HepG2 (cell line): ENCODE measurements at regions not wholly inside any gene's neighbourhood (a gene's known extent, or its start where the extent isn't known, plus 50 kb on each side); places are given as distances from the start of the nearest gene placed in this dataset.

Source experiments
- ETV6 ChIP-seq: sonication (generic); formaldehyde crosslinking; conservative IDR thresholded peaks from 2 replicates; pipeline ENCODE4 v1.4.0; 2020; ENCODE audit warnings: missing genetic modification reagents
- FOXA3 ChIP-seq: IDR thresholded peaks from 2 replicates; pipeline ENCODE4 v1.6.1; 2016; ENCODE audit warnings: missing genetic modification reagents, missing compliant biosample characterization
- ISL2 ChIP-seq: sonication (generic); formaldehyde crosslinking; IDR thresholded peaks from 2 replicates; pipeline ENCODE4 v1.5.0; 2020; ENCODE audit warnings: missing genetic modification reagents
- KLF16 ChIP-seq, 2 experiments: sonication (generic) in 1 of 2; formaldehyde crosslinking in 1 of 2; IDR thresholded peaks; 2 replicates each; pipeline versions ENCODE4 v1.6.1 to v1.8.0; 2016 to 2023; ENCODE audit warnings: missing genetic modification reagents in 2 of 2, missing compliant biosample characterization in 1 of 2
- NR2C2 ChIP-seq: sonication (generic); formaldehyde crosslinking; IDR thresholded peaks from 2 replicates; pipeline ENCODE4 v1.4.0; 2020; ENCODE audit warnings: missing genetic modification reagents, mild to moderate bottlenecking, moderate library complexity, borderline replicate concordance
- PCBP1 ChIP-seq: fragments of 200-400 bp; formaldehyde crosslinking; IDR thresholded peaks from 2 replicates; pipeline ENCODE4 v1.6.1; 2017; ENCODE audit warnings: mild to moderate bottlenecking, low read depth, low read length, borderline replicate concordance
- TARDBP ChIP-seq: sonication (generic); formaldehyde crosslinking; IDR thresholded peaks from 2 replicates; pipeline ENCODE4 v1.8.0; 2022; ENCODE audit warnings: mild to moderate bottlenecking, missing genetic modification reagents
- ZBTB3 ChIP-seq: sonication (generic); formaldehyde crosslinking; IDR thresholded peaks from 2 replicates; pipeline ENCODE4 v1.4.0; 2020; ENCODE audit warnings: low read depth, mild to moderate bottlenecking, moderate library complexity, missing genetic modification reagents, borderline replicate concordance
- ZNF207 ChIP-seq: fragments of 450-650 bp; IDR thresholded peaks from 2 replicates; pipeline ENCODE4 v1.6.1; 2016; ENCODE audit warnings: antibody characterized with exemption, borderline replicate concordance
- ZNF552 ChIP-seq: sonication (generic); formaldehyde crosslinking; IDR thresholded peaks from 2 replicates; pipeline ENCODE4 v1.9.0; 2022; ENCODE audit warnings: missing genetic modification reagents, mild to moderate bottlenecking, borderline replicate concordance
- ZNF737 ChIP-seq: sonication (generic); formaldehyde crosslinking; IDR thresholded peaks from 2 replicates; pipeline ENCODE4 v1.5.0; 2020; ENCODE audit warnings: missing genetic modification reagents, mild to moderate bottlenecking, borderline replicate concordance
- ZNF879 ChIP-seq: sonication (generic); formaldehyde crosslinking; IDR thresholded peaks from 2 replicates; pipeline ENCODE4 v1.8.1; 2023; ENCODE audit warnings: missing genetic modification reagents
- TF ChIP-seq, protein P1 (sequence below): sonication (generic); formaldehyde crosslinking; conservative IDR thresholded peaks from 2 replicates; pipeline ENCODE4 v1.8.0; 2022; ENCODE audit warnings: mild to moderate bottlenecking, moderate library complexity, missing genetic modification reagents
- TF ChIP-seq, protein P2 (sequence below): sonication (generic); formaldehyde crosslinking; IDR thresholded peaks from 2 replicates; pipeline ENCODE4 v1.4.0; 2020; ENCODE audit warnings: missing genetic modification reagents, low read depth, mild to moderate bottlenecking, borderline replicate concordance
- TF ChIP-seq, protein P3 (sequence below): IDR thresholded peaks from 2 replicates; pipeline ENCODE4 v1.6.1; 2016; ENCODE audit warnings: low read depth, control low read depth
- TF ChIP-seq, protein P4 (sequence below): sonication (generic); formaldehyde crosslinking; IDR thresholded peaks from 2 replicates; pipeline ENCODE4 v1.8.1; 2023; ENCODE audit warnings: mild to moderate bottlenecking, missing genetic modification reagents, borderline replicate concordance
- TF ChIP-seq, protein P5 (sequence below): sonication (generic); formaldehyde crosslinking; IDR thresholded peaks from 2 replicates; pipeline ENCODE4 v1.4.0; 2020; ENCODE audit warnings: mild to moderate bottlenecking, missing genetic modification reagents
- TF ChIP-seq, protein P6 (sequence below): sonication (generic); formaldehyde crosslinking; conservative IDR thresholded peaks from 2 replicates; pipeline ENCODE4 v1.8.0; 2022; ENCODE audit warnings: missing genetic modification reagents
- TF ChIP-seq, protein P7 (sequence below): sonication (generic); formaldehyde crosslinking; IDR thresholded peaks from 2 replicates; pipeline ENCODE4 v1.5.0; 2020; ENCODE audit warnings: missing genetic modification reagents, mild to moderate bottlenecking, borderline replicate concordance

DNA sequence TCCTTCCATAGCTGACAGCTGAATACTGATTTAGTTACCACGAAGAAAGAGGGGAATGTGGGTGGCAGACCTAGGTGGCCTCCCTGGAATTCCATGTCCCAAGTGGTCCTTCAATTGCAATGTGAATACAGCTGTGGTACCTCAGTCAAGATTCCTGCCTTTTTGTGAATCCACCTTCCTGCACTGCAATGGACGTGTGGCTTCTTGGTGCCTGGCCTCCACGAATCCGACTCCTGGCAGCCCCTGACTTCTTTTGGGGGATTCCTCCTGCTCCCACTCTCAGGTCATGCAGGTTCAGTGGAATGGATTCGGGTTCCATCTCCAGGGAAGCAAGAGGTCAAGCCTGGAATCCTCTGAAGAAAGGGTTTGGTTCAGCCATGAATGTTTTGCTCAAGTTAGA is 117.8 kb downstream of the DACT2 start (continued):
- TF ChIP-seq, protein P1, sequence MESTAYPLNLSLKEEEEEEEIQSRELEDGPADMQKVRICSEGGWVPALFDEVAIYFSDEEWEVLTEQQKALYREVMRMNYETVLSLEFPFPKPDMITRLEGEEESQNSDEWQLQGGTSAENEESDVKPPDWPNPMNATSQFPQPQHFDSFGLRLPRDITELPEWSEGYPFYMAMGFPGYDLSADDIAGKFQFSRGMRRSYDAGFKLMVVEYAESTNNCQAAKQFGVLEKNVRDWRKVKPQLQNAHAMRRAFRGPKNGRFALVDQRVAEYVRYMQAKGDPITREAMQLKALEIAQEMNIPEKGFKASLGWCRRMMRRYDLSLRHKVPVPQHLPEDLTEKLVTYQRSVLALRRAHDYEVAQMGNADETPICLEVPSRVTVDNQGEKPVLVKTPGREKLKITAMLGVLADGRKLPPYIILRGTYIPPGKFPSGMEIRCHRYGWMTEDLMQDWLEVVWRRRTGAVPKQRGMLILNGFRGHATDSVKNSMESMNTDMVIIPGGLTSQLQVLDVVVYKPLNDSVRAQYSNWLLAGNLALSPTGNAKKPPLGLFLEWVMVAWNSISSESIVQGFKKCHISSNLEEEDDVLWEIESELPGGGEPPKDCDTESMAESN (CRISPR knock-in tag): no peak
- TF ChIP-seq ZNF207 (no peak), FOXA3 (CRISPR knock-in tag) (no peak), ZNF552 (CRISPR knock-in tag) (no peak), ZNF879 (CRISPR knock-in tag) (no peak), ZNF737 (CRISPR knock-in tag) (no peak), TARDBP (CRISPR knock-in tag) (no peak), ISL2 (CRISPR knock-in tag) (no peak), KLF16 (CRISPR knock-in tag; IDR thresholded peaks at IDR 0.05) (no peak), ZBTB3 (peak; percentile 36; the same call in 1 of the 2 replicates), NR2C2 (CRISPR knock-in tag) (no peak), PCBP1 (no peak), ETV6 (no peak)
- TF ChIP-seq, protein P2, sequence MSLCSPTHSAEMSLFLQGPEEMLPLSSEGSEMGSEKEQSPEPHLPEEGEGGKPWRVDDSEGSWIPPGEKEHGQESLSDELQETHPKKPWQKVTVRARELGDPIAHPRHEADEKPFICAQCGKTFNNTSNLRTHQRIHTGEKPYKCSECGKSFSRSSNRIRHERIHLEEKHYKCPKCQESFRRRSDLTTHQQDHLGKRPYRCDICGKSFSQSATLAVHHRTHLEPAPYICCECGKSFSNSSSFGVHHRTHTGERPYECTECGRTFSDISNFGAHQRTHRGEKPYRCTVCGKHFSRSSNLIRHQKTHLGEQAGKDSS (CRISPR knock-in tag): no peak
- TF ChIP-seq, protein P3, sequence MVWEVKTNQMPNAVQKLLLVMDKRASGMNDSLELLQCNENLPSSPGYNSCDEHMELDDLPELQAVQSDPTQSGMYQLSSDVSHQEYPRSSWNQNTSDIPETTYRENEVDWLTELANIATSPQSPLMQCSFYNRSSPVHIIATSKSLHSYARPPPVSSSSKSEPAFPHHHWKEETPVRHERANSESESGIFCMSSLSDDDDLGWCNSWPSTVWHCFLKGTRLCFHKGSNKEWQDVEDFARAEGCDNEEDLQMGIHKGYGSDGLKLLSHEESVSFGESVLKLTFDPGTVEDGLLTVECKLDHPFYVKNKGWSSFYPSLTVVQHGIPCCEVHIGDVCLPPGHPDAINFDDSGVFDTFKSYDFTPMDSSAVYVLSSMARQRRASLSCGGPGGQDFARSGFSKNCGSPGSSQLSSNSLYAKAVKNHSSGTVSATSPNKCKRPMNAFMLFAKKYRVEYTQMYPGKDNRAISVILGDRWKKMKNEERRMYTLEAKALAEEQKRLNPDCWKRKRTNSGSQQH (CRISPR knock-in tag): no peak
- TF ChIP-seq, protein P4, sequence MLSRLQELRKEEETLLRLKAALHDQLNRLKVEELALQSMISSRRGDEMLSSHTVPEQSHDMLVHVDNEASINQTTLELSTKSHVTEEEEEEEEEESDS (CRISPR knock-in tag): 0 out of 2 replicates have a peak, but pooled peaks have one; percentile 15
- TF ChIP-seq, protein P5, sequence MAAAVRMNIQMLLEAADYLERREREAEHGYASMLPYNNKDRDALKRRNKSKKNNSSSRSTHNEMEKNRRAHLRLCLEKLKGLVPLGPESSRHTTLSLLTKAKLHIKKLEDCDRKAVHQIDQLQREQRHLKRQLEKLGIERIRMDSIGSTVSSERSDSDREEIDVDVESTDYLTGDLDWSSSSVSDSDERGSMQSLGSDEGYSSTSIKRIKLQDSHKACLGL: no peak
- TF ChIP-seq, protein P6, sequence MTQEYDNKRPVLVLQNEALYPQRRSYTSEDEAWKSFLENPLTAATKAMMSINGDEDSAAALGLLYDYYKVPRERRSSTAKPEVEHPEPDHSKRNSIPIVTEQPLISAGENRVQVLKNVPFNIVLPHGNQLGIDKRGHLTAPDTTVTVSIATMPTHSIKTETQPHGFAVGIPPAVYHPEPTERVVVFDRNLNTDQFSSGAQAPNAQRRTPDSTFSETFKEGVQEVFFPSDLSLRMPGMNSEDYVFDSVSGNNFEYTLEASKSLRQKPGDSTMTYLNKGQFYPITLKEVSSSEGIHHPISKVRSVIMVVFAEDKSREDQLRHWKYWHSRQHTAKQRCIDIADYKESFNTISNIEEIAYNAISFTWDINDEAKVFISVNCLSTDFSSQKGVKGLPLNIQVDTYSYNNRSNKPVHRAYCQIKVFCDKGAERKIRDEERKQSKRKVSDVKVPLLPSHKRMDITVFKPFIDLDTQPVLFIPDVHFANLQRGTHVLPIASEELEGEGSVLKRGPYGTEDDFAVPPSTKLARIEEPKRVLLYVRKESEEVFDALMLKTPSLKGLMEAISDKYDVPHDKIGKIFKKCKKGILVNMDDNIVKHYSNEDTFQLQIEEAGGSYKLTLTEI: no peak
- TF ChIP-seq, protein P7, sequence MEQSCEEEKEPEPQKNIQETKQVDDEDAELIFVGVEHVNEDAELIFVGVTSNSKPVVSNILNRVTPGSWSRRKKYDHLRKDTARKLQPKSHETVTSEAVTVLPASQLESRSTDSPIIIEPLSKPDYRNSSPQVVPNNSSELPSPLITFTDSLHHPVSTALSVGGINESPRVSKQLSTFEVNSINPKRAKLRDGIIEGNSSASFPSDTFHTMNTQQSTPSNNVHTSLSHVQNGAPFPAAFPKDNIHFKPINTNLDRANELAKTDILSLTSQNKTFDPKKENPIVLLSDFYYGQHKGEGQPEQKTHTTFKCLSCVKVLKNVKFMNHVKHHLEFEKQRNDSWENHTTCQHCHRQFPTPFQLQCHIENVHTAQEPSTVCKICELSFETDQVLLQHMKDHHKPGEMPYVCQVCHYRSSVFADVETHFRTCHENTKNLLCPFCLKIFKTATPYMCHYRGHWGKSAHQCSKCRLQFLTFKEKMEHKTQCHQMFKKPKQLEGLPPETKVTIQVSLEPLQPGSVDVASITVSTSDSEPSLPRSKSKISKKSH (CRISPR knock-in tag): no peak
